H1 (cell line): ENCODE measurements at regions not wholly inside any gene's neighbourhood (a gene's known extent, or its start where the extent isn't known, plus 50 kb on each side); places are given as distances from the start of the nearest gene placed in this dataset.

Experiments used
- CHD7 ChIP-seq: fragments of 300-600 bp; sonication (generic); IDR thresholded peaks from 2 replicates; pipeline ENCODE4 v1.7.1; 2012; ENCODE audit warnings: low read length, moderate library complexity, mild to moderate bottlenecking, inconsistent platforms; ENCODE audit not compliant: insufficient replicate concordance
- EZH2 ChIP-seq: fragments of 200-600 bp; sonication (generic); IDR thresholded peaks from 2 replicates; pipeline ENCODE4 v1.7.1; 2012; ENCODE audit warnings: low read depth, mild to moderate bottlenecking, moderate library complexity, low read length, inconsistent platforms; ENCODE audit not compliant: severe bottlenecking
- KDM4A ChIP-seq: IDR thresholded peaks from one replicate; pipeline ENCODE4 v1.7.1; 2012; ENCODE audit warnings: low read depth, mild to moderate bottlenecking, moderate library complexity, low read length, inconsistent platforms; ENCODE audit not compliant: severe bottlenecking
- POLR2AphosphoS5 ChIP-seq: IDR thresholded peaks from 2 replicates; pipeline ENCODE4 v1.6.1; 2011; ENCODE audit warnings: low read depth, low read length
- RBBP5 ChIP-seq: IDR thresholded peaks from 2 replicates; pipeline ENCODE4 v1.7.1; 2012; ENCODE audit warnings: low read depth, mild to moderate bottlenecking, inconsistent platforms, low read length, moderate library complexity, borderline replicate concordance
- RXRA ChIP-seq: IDR thresholded peaks from 2 replicates; pipeline ENCODE4 v1.6.1; 2011; ENCODE audit warnings: low read depth, mild to moderate bottlenecking, low read length, moderate library complexity; ENCODE audit not compliant: insufficient read depth
- SIN3A ChIP-seq, 2 experiments: IDR thresholded peaks in 1 of 2; conservative IDR thresholded peaks in 1 of 2; 2 replicates each; pipeline ENCODE4 v1.6.1; 2011 to 2012; ENCODE audit warnings: low read length in 2 of 2, improper control_type of control experiment in 1 of 2, low read depth in 1 of 2, mild to moderate bottlenecking in 1 of 2
- SIRT6 ChIP-seq: IDR thresholded peaks from one replicate; pipeline ENCODE4 v1.7.1; 2012; ENCODE audit warnings: low read length, inconsistent platforms
- SRF ChIP-seq: IDR thresholded peaks from 2 replicates; pipeline ENCODE4 v1.6.1; 2011; ENCODE audit warnings: mild to moderate bottlenecking, low read depth, low read length, moderate library complexity
- USF2 ChIP-seq: IDR thresholded peaks from 2 replicates; pipeline ENCODE4 v1.6.1; 2011; ENCODE audit warnings: low read length, improper control_type of control experiment
- YY1 ChIP-seq: IDR thresholded peaks from 2 replicates; pipeline ENCODE4 v1.6.1; 2011; ENCODE audit warnings: low read depth, mild to moderate bottlenecking, low read length

GRCh38 chrX:80929251-80929650 is 119.6 kb upstream of the BRWD3 start (continued):
- TF ChIP-seq CHD7 (no peak), USF2 (no peak), RBBP5 (no peak), SIRT6 (no peak), SRF (no peak), KDM4A (no peak), EZH2 (no peak), POLR2AphosphoS5 (no peak), SIN3A (conservative IDR thresholded peaks at IDR 0.05 in 1 of 2, IDR thresholded peaks at IDR 0.05 in 1 of 2; ENCODE audit: low read depth in 1 of 2, low read length in 2 of 2) (no peak), RXRA (no peak), YY1 (no peak)
